ENCODE measurements at regions not wholly inside any gene's neighbourhood (a gene's known extent, or its start where the extent isn't known, plus 50 kb on each side); places are given as distances from the start of the nearest gene placed in this dataset.

DNA sequence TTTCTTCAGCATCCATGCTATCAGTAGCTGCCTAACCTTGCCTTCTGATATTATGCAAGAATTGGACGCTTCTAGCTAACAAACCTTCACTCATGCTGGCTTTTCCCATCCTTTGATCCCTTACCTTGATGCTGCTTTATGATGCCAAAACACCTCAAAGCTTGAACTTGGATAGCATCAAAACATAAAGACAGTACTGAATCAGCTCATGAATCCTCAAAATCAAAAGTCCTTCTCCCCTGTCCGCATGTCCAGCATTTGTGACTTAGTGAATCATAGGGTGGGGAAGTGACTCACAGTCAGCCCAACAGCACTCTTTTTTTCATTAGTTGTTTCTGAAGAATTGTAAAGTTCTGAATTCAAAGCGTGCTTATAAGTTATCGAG lies 89.5 kb upstream of the PIK3CG start:
- WGBS, 3 donors = 57 to 74% (median 72%) methylated on average over 4 of the region's 4 CpGs
- Histone ChIP-seq H3K4me3 (ENCODE audit: low read depth in 1 of 3, low read length in 3 of 3) (no peak overlapping the region), H3K4me1 (ENCODE audit: control insufficient read depth in 3 of 3, insufficient read depth in 2 of 3, low read depth in 1 of 3, low read length in 2 of 3) (peaks cover 0 to 11% (median 0%) of the 10 kb centered on the region in 3 donors), H3K27me3 (ENCODE audit: control insufficient read depth in 3 of 3, insufficient read depth in 3 of 3, low read length in 3 of 3) (no peaks in the 10 kb centered on the region), H3K36me3 (ENCODE audit: control insufficient read depth in 3 of 3, insufficient read depth in 2 of 3, low read depth in 1 of 3, low read length in 3 of 3) (no peaks in the 10 kb centered on the region), H3K27ac (ENCODE audit: low read depth in 1 of 3, low read length in 2 of 3) (peak overlapping the region in 1 of 3 donors; percentile 11), H3K9me3 (ENCODE audit: control insufficient read depth in 2 of 2, insufficient read depth in 1 of 2, low read depth in 1 of 2, low read length in 1 of 2) (peaks cover 0 to 2% of the 10 kb centered on the region in 2 donors)
- no peak for DNase-seq
- FAIRE-seq = no peak

GRCh38 chr7:106775975-106776607 lies 89.0 kb upstream of the PIK3CG start:
- FAIRE-seq (no peak), DNase-seq (no peak)
- peaks cover 0 to 2% of the 10 kb centered on the region in 2 donors for H3K9me3 ChIP-seq (ENCODE audit: control insufficient read depth in 2 of 2, insufficient read depth in 1 of 2, low read depth in 1 of 2, low read length in 1 of 2)
- no peaks in the 10 kb centered on the region for H3K36me3 ChIP-seq (ENCODE audit: control insufficient read depth in 3 of 3, insufficient read depth in 2 of 3, low read depth in 1 of 3, low read length in 3 of 3)
- H3K4me1 ChIP-seq (ENCODE audit: control insufficient read depth in 3 of 3, insufficient read depth in 2 of 3, low read depth in 1 of 3, low read length in 2 of 3) = peaks cover 0 to 11% (median 0%) of the 10 kb centered on the region in 3 donors
- 81 to 91% (median 85%) methylated on average over 3 of the region's 3 CpGs for WGBS, 3 donors
- no peak overlapping the region for H3K27ac ChIP-seq (ENCODE audit: low read depth in 1 of 3, low read length in 2 of 3)
- H3K4me3 ChIP-seq (ENCODE audit: low read depth in 1 of 3, low read length in 3 of 3) = no peak overlapping the region
- H3K27me3 ChIP-seq (ENCODE audit: control insufficient read depth in 3 of 3, insufficient read depth in 3 of 3, low read length in 3 of 3) = no peaks in the 10 kb centered on the region

DNA sequence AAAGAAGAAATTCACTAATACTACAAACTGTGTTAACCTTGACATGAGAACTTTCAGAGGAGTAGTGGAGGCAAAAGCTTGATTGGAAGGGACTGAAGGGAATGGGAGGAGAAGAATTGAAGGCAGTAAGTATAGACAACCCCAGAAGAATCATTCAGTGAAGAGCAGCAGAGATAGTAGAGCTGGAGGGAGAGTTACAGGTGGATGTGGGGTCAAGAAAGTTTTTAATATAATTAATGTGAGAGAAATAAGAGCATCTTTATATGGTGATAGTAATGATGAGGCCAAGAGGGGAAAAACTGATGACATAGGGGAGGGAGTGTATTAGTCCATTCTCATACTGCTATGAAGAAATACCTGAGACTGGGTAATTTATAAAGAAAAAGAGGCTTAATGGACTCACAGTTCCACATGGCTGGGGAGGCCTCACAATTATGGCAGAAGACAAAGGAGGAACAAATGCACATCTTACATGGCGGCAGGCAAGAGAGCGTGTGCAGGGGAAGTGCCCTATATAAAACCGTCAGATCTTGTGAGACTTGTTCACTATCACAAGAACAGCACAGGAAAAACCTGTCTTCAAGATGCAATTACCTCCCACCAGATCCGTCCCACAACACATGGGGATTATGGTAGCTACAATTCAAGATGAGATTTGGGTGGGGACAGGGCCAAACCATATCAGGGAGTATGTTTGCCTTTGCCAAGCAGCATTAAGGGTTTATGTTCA lies 88.3 kb upstream of the PIK3CG start:
- no peaks in the 10 kb centered on the region for H3K27me3 ChIP-seq (ENCODE audit: control insufficient read depth in 3 of 3, insufficient read depth in 3 of 3, low read length in 3 of 3)
- H3K9me3 ChIP-seq (ENCODE audit: control insufficient read depth in 2 of 2, insufficient read depth in 1 of 2, low read depth in 1 of 2, low read length in 1 of 2) = peaks cover 0 to 2% of the 10 kb centered on the region in 2 donors
- peaks cover 0 to 11% (median 0%) of the 10 kb centered on the region in 3 donors for H3K4me1 ChIP-seq (ENCODE audit: control insufficient read depth in 3 of 3, insufficient read depth in 2 of 3, low read depth in 1 of 3, low read length in 2 of 3)
- H3K36me3 ChIP-seq (ENCODE audit: control insufficient read depth in 3 of 3, insufficient read depth in 2 of 3, low read depth in 1 of 3, low read length in 3 of 3) = no peaks in the 10 kb centered on the region
- no peak overlapping the region for H3K4me3 ChIP-seq (ENCODE audit: low read depth in 1 of 3, low read length in 3 of 3)
- WGBS, 3 donors = 91 to 96% (median 94%) methylated on average over 4 of the region's 4 CpGs
- no peak overlapping the region for H3K27ac ChIP-seq (ENCODE audit: low read depth in 1 of 3, low read length in 2 of 3)
- FAIRE-seq (no peak), DNase-seq (no peak)

- DNase-seq (no peak), FAIRE-seq (no peak)
- Histone ChIP-seq H3K9me3 (ENCODE audit: control insufficient read depth in 2 of 2, insufficient read depth in 1 of 2, low read depth in 1 of 2, low read length in 1 of 2) (peaks cover 0 to 2% of the 10 kb centered on the region in 2 donors), H3K4me3 (ENCODE audit: low read depth in 1 of 3, low read length in 3 of 3) (no peak overlapping the region), H3K36me3 (ENCODE audit: control insufficient read depth in 3 of 3, insufficient read depth in 2 of 3, low read depth in 1 of 3, low read length in 3 of 3) (no peaks in the 10 kb centered on the region), H3K27ac (ENCODE audit: low read depth in 1 of 3, low read length in 2 of 3) (no peak overlapping the region), H3K27me3 (ENCODE audit: control insufficient read depth in 3 of 3, insufficient read depth in 3 of 3, low read length in 3 of 3) (no peaks in the 10 kb centered on the region), H3K4me1 (ENCODE audit: control insufficient read depth in 3 of 3, insufficient read depth in 2 of 3, low read depth in 1 of 3, low read length in 2 of 3) (peaks cover 0 to 8% (median 0%) of the 10 kb centered on the region in 3 donors)
- WGBS, 3 donors = 72 to 95% (median 83%) methylated on average over 7 of the region's 7 CpGs
Measured at GRCh38 chr7:106777674-106778299, 87.3 kb upstream of the PIK3CG start.

- Histone ChIP-seq H3K4me3 (ENCODE audit: low read depth in 1 of 3, low read length in 3 of 3) (no peak overlapping the region), H3K36me3 (ENCODE audit: control insufficient read depth in 3 of 3, insufficient read depth in 2 of 3, low read depth in 1 of 3, low read length in 3 of 3) (no peaks in the 10 kb centered on the region), H3K27ac (ENCODE audit: low read depth in 1 of 3, low read length in 2 of 3) (no peak overlapping the region), H3K4me1 (ENCODE audit: control insufficient read depth in 3 of 3, insufficient read depth in 2 of 3, low read depth in 1 of 3, low read length in 2 of 3) (peaks cover 0 to 4% (median 0%) of the 10 kb centered on the region in 3 donors), H3K27me3 (ENCODE audit: control insufficient read depth in 3 of 3, insufficient read depth in 3 of 3, low read length in 3 of 3) (no peaks in the 10 kb centered on the region), H3K9me3 (ENCODE audit: control insufficient read depth in 2 of 2, insufficient read depth in 1 of 2, low read depth in 1 of 2, low read length in 1 of 2) (peaks cover 0 to 2% of the 10 kb centered on the region in 2 donors)
- no peak for DNase-seq
- WGBS, 3 donors = 81 to 92% (median 83%) methylated on average over 2 of the region's 2 CpGs
- no peak for FAIRE-seq
Measured at GRCh38 chr7:106778656-106779250, 86.3 kb upstream of the PIK3CG start.

DNA sequence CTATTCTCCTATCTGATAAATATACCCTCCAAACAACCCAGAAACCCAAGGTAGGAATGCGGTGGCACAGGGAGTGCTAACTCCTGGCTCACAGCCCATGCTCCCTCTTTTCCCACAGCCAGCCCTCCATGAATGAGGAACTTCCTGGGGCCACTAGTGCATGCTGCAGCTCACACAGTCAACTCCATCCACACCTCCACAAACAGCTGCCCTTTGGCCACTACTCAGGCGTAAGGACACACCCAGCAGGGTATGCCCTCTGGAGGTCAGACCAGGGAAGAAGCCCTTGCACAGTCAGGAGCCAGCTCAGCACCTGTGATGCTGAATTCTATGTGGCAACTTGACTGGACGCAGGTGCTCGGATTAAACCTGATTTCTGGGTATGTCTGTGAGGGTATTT lies 85.2 kb upstream of the PIK3CG start:
- Histone ChIP-seq H3K4me1 (ENCODE audit: control insufficient read depth in 3 of 3, insufficient read depth in 2 of 3, low read depth in 1 of 3, low read length in 2 of 3) (peaks cover 0 to 4% (median 0%) of the 10 kb centered on the region in 3 donors), H3K4me3 (ENCODE audit: low read depth in 1 of 3, low read length in 3 of 3) (no peak overlapping the region), H3K9me3 (ENCODE audit: control insufficient read depth in 2 of 2, insufficient read depth in 1 of 2, low read depth in 1 of 2, low read length in 1 of 2) (no peaks in the 10 kb centered on the region), H3K36me3 (ENCODE audit: control insufficient read depth in 3 of 3, insufficient read depth in 2 of 3, low read depth in 1 of 3, low read length in 3 of 3) (no peaks in the 10 kb centered on the region), H3K27me3 (ENCODE audit: control insufficient read depth in 3 of 3, insufficient read depth in 3 of 3, low read length in 3 of 3) (no peaks in the 10 kb centered on the region), H3K27ac (ENCODE audit: low read depth in 1 of 3, low read length in 2 of 3) (peak overlapping the region in 1 of 3 donors; percentile 49)
- whole genome bisulfite sequencing, 3 donors = 44 to 78% (median 58%) methylated on average over 4 of the region's 4 CpGs
- FAIRE-seq (no peak), DNase-seq (peak; percentile 84 to 88)

DNA sequence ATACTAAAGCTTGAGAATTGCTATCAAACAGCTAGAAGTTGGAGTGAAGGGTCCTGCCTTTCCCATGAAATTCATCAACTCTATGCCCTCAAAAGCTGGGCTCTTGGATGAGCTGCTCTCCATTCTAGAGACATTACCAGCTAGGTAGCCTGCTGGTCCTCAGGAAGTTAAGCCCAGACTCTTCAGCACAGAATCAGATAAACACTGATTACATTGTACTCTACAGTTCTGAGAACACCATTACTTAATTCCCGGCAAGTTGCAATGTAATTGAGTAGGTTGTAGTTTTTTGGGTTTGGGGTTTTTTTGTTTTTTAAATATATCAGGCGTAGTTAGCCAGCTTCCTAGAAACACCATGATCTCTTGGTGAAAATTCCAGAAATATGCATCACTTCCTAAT lies 84.1 kb upstream of the PIK3CG start:
- Histone ChIP-seq H3K9me3 (ENCODE audit: control insufficient read depth in 2 of 2, insufficient read depth in 1 of 2, low read depth in 1 of 2, low read length in 1 of 2) (no peaks in the 10 kb centered on the region), H3K27ac (ENCODE audit: low read depth in 1 of 3, low read length in 2 of 3) (no peak overlapping the region), H3K27me3 (ENCODE audit: control insufficient read depth in 3 of 3, insufficient read depth in 3 of 3, low read length in 3 of 3) (no peaks in the 10 kb centered on the region), H3K36me3 (ENCODE audit: control insufficient read depth in 3 of 3, insufficient read depth in 2 of 3, low read depth in 1 of 3, low read length in 3 of 3) (no peaks in the 10 kb centered on the region), H3K4me3 (ENCODE audit: low read depth in 1 of 3, low read length in 3 of 3) (no peak overlapping the region), H3K4me1 (ENCODE audit: control insufficient read depth in 3 of 3, insufficient read depth in 2 of 3, low read depth in 1 of 3, low read length in 2 of 3) (peaks cover 0 to 4% (median 0%) of the 10 kb centered on the region in 3 donors)
- no peak for FAIRE-seq
- WGBS, 3 donors = 88 to 93% (median 90%) methylated on average over 2 of the region's 2 CpGs
- no peak for DNase-seq

- H3K4me1 ChIP-seq (ENCODE audit: control insufficient read depth in 3 of 3, insufficient read depth in 2 of 3, low read depth in 1 of 3, low read length in 2 of 3) = peaks cover 0 to 4% (median 0%) of the 10 kb centered on the region in 3 donors
- H3K9me3 ChIP-seq (ENCODE audit: control insufficient read depth in 2 of 2, insufficient read depth in 1 of 2, low read depth in 1 of 2, low read length in 1 of 2) = no peaks in the 10 kb centered on the region
- H3K27me3 ChIP-seq (ENCODE audit: control insufficient read depth in 3 of 3, insufficient read depth in 3 of 3, low read length in 3 of 3) = no peaks in the 10 kb centered on the region
- FAIRE-seq (no peak), DNase-seq (no peak)
- H3K4me3 ChIP-seq (ENCODE audit: low read depth in 1 of 3, low read length in 3 of 3) = no peak overlapping the region
- H3K27ac ChIP-seq (ENCODE audit: low read depth in 1 of 3, low read length in 2 of 3) = no peak overlapping the region
- WGBS, 3 donors = 40 to 92% (median 65%) methylated on average over 1 of the region's 1 CpG
- H3K36me3 ChIP-seq (ENCODE audit: control insufficient read depth in 3 of 3, insufficient read depth in 2 of 3, low read depth in 1 of 3, low read length in 3 of 3) = no peaks in the 10 kb centered on the region
Measured at GRCh38 chr7:106781828-106782544, 83.1 kb upstream of the PIK3CG start.

Measured in small intestine (tissue), 7 donors.